Frontal cortex (tissue), 3 donors: ENCODE measurements at regions not wholly inside any gene's neighbourhood (a gene's known extent, or its start where the extent isn't known, plus 50 kb on each side); places are given as distances from the start of the nearest gene placed in this dataset.

Experiments used
- DNase-seq, 2 donors: peaks; one replicate each; pipeline ENCODE4 v3.0.0; 2012; ENCODE audit warnings: low spot score in 2 of 2
- FAIRE-seq: peaks from 2 replicates; lab custom pipeline; 2012; peaks lifted over from hg19 to GRCh38; lab: Jason Lieb, UNC
- donor health status: control.
- donor health status: control.
- donor health status: control.

GRCh38 chr15:70195587-70196305 is 98.0 kb upstream of the TLE3 start:
- FAIRE-seq (no peak), DNase-seq (peak; percentile 41 to 88)

GRCh38 chr15:70195171-70195570 is 97.5 kb upstream of the TLE3 start:
- DNase-seq (no peak), FAIRE-seq (no peak)

- no peak for FAIRE-seq
- no peak for DNase-seq
Observed at GRCh38 chr15:70194266-70194665, 96.5 kb upstream of the TLE3 start.

- DNase-seq (no peak), FAIRE-seq (no peak)
Observed at GRCh38 chr15:70193734-70194133, 96.0 kb upstream of the TLE3 start.

GRCh38 chr15:70192490-70192889 is 94.8 kb upstream of the TLE3 start:
- FAIRE-seq (no peak), DNase-seq (no peak)

- FAIRE-seq: no peak
- no peak for DNase-seq
Observed at GRCh38 chr15:70192041-70192440, 94.3 kb upstream of the TLE3 start.

GRCh38 chr15:70190965-70191364 is 93.2 kb upstream of the TLE3 start:
- DNase-seq (no peak), FAIRE-seq (no peak)

GRCh38 chr15:70189826-70190695 is 92.3 kb upstream of the TLE3 start:
- FAIRE-seq: no peak
- DNase-seq: no peak

- FAIRE-seq (no peak), DNase-seq (no peak)
Observed at GRCh38 chr15:70188286-70188685, 90.6 kb upstream of the TLE3 start.

- FAIRE-seq (no peak), DNase-seq (no peak)
Observed at GRCh38 chr15:70187331-70187730, 89.6 kb upstream of the TLE3 start.

- no peak for FAIRE-seq
- no peak for DNase-seq
Observed at GRCh38 chr15:70186152-70186551, 88.4 kb upstream of the TLE3 start.

- FAIRE-seq (no peak), DNase-seq (no peak)
Observed at GRCh38 chr15:70185251-70185711, 87.6 kb upstream of the TLE3 start.

- FAIRE-seq: no peak
- DNase-seq: no peak
Observed at GRCh38 chr15:70182858-70183695, 85.4 kb upstream of the TLE3 start.

- DNase-seq (no peak), FAIRE-seq (no peak)
Observed at GRCh38 chr15:70181626-70182255, 84.0 kb upstream of the TLE3 start.

- FAIRE-seq (no peak), DNase-seq (no peak)
Observed at GRCh38 chr15:70180186-70180875, 82.6 kb upstream of the TLE3 start.

- DNase-seq: no peak
- no peak for FAIRE-seq
Observed at GRCh38 chr15:70179309-70179892, 81.7 kb upstream of the TLE3 start.

GRCh38 chr15:70178335-70179084 is 80.8 kb upstream of the TLE3 start:
- DNase-seq (no peak), FAIRE-seq (no peak)

- no peak for DNase-seq
- FAIRE-seq: no peak
Observed at GRCh38 chr15:70172566-70173225, 75.0 kb upstream of the TLE3 start.
